T-helper 17 cell (primary cell): ENCODE measurements at regions not wholly inside any gene's neighbourhood (a gene's known extent, or its start where the extent isn't known, plus 50 kb on each side); places are given as distances from the start of the nearest gene placed in this dataset.

ENCODE experiments used
- ATAC-seq: fragments of 150-1000 bp; cut with Tn5 transposase; 2 replicates; pipeline ENCODE4 v1.10.0; 2021; ENCODE audit warnings: mild to moderate bottlenecking, moderate library complexity
- DNase-seq, 3 donors: peaks; one replicate each; pipeline versions ENCODE4 v3.0.0 to v3.0.0-alpha.2; 2020 to 2021
- H3K9me3 ChIP-seq: one replicate; pipeline ENCODE4 v1.7.0; 2013; ENCODE audit warnings: low read length, mild to moderate bottlenecking; ENCODE audit not compliant: control insufficient read depth, poor library complexity, severe bottlenecking
- H3K27ac Mint-ChIP-seq: one replicate; pipeline ENCODE4 v1.8.0; 2022; ENCODE audit warnings: mild to moderate bottlenecking, moderate library complexity, mixed read lengths
- H3K27me3 Mint-ChIP-seq: one replicate; pipeline ENCODE4 v1.8.0; 2022; ENCODE audit warnings: mixed read lengths
- H3K36me3 Mint-ChIP-seq: one replicate; pipeline ENCODE4 v1.8.0; 2022; ENCODE audit warnings: low read depth, mixed read lengths
- H3K4me1 Mint-ChIP-seq: one replicate; pipeline ENCODE4 v1.8.0; 2022; ENCODE audit warnings: mild to moderate bottlenecking, mixed read lengths
- H3K4me3 Mint-ChIP-seq: one replicate; pipeline ENCODE4 v1.8.0; 2022; ENCODE audit warnings: mild to moderate bottlenecking, moderate library complexity, mixed read lengths

DNA sequence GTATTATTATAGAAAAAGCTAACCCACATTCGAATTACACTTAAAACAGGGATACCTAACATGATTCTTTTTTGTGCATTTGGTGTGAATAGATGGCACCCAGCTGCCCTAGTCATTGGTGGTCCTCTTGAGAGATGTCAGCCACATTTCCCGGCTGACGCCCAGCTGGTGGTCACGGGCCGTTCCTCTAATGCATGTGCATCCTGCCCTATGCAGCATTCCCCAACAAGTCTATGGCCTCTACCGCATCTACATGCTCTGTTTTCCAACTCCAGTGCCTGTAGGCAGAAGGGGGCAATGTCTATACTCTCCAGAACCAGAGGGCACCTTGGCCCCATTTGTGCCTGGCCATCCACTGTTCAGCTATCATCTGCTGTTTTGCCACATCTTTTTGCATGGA lies 78.6 kb upstream of the PRICKLE2 start:
- H3K27me3 Mint-ChIP-seq = peaks cover 7% of the 10 kb centered on the region
- ATAC-seq = no peak
- H3K36me3 Mint-ChIP-seq = no peaks in the 10 kb centered on the region
- no peak overlapping the region for H3K27ac Mint-ChIP-seq
- H3K4me1 Mint-ChIP-seq = no peaks in the 10 kb centered on the region
- no peak for DNase-seq
- no peak overlapping the region for H3K4me3 Mint-ChIP-seq
- H3K9me3 ChIP-seq = no peaks in the 10 kb centered on the region

DNA sequence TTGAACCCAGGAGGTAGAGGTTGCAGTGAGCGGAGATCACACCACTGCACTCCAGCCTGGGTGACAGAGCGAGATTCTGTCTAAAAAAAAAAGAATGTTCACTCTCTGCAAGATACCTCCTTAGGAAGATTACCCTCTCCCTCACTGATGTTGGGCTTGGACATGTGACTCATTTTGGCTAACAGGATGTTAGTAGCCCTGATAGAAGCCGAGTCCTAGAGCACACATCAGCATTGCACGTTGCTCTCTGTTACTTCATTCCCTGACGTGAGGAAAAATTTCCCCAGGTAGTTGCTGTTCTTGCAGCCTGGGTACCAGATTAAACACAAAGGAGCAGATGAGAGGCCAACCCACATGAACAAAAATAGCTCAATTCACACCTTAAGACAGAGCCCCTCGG lies 78.1 kb upstream of the PRICKLE2 start:
- H3K4me1 Mint-ChIP-seq = no peaks in the 10 kb centered on the region
- H3K27me3 Mint-ChIP-seq = peaks cover 7% of the 10 kb centered on the region
- no peak overlapping the region for H3K4me3 Mint-ChIP-seq
- DNase-seq (no peak), ATAC-seq (no peak)
- no peaks in the 10 kb centered on the region for H3K9me3 ChIP-seq
- H3K36me3 Mint-ChIP-seq = no peaks in the 10 kb centered on the region
- no peak overlapping the region for H3K27ac Mint-ChIP-seq

DNA sequence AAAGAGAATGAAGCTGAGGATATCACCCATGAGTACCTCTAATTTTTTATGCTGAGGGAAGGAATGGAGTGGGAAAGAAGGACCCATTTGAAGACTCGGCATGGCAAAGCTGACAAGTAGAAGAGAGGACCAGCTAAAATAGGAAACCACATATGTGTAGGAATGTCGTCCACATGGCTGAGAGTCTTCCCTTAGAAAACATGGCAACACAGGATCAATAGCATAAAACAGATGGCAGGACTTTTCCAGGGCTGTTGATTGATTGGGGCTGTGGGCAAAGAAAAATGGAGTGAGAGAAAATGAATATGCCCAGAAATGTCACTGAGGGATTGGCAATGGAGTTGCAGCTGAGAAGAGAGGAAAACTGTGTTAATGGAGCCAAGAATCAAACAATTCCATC lies 76.2 kb upstream of the PRICKLE2 start:
- H3K27me3 Mint-ChIP-seq = peaks cover 2% of the 10 kb centered on the region
- H3K9me3 ChIP-seq = no peaks in the 10 kb centered on the region
- no peak overlapping the region for H3K4me3 Mint-ChIP-seq
- no peaks in the 10 kb centered on the region for H3K36me3 Mint-ChIP-seq
- DNase-seq (no peak), ATAC-seq (no peak)
- H3K27ac Mint-ChIP-seq = no peak overlapping the region
- no peaks in the 10 kb centered on the region for H3K4me1 Mint-ChIP-seq

GRCh38 chr3:64300790-64301423 lies 75.6 kb upstream of the PRICKLE2 start:
- DNase-seq (no peak), ATAC-seq (no peak)
- no peak overlapping the region for H3K27ac Mint-ChIP-seq
- no peak overlapping the region for H3K4me3 Mint-ChIP-seq
- no peaks in the 10 kb centered on the region for H3K9me3 ChIP-seq
- no peaks in the 10 kb centered on the region for H3K27me3 Mint-ChIP-seq
- no peaks in the 10 kb centered on the region for H3K36me3 Mint-ChIP-seq
- H3K4me1 Mint-ChIP-seq = no peaks in the 10 kb centered on the region

DNA sequence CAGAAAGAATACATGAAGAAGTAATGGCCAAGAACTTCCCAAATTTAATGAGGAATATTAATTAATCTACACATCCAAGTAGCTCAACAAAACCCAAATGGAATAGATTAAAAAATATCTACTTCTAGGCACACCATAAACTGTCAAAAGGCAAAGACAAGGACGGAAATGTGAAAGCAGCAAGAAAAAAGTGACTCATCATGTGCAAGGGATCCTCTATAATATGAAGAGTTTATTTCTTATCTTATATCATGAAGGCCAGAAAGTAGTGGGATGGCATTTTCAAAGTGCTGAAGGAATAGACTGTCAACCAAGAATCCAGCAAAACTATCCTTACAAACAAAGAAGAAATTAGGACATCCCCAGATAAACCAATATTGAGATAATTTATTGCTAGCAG lies 73.9 kb upstream of the PRICKLE2 start:
- no peaks in the 10 kb centered on the region for H3K4me1 Mint-ChIP-seq
- no peaks in the 10 kb centered on the region for H3K9me3 ChIP-seq
- DNase-seq (no peak), ATAC-seq (no peak)
- no peaks in the 10 kb centered on the region for H3K27me3 Mint-ChIP-seq
- no peak overlapping the region for H3K27ac Mint-ChIP-seq
- H3K36me3 Mint-ChIP-seq = no peaks in the 10 kb centered on the region
- no peak overlapping the region for H3K4me3 Mint-ChIP-seq

GRCh38 chr3:64297563-64297962 lies 72.3 kb upstream of the PRICKLE2 start:
- H3K27me3 Mint-ChIP-seq = peaks cover 10% of the 10 kb centered on the region
- H3K27ac Mint-ChIP-seq = no peak overlapping the region
- no peak overlapping the region for H3K4me3 Mint-ChIP-seq
- DNase-seq (no peak), ATAC-seq (no peak)
- H3K36me3 Mint-ChIP-seq = no peaks in the 10 kb centered on the region
- no peaks in the 10 kb centered on the region for H3K9me3 ChIP-seq
- H3K4me1 Mint-ChIP-seq = no peaks in the 10 kb centered on the region

- Mint-ChIP-seq H3K27me3 (peaks cover 10% of the 10 kb centered on the region), H3K4me3 (no peak overlapping the region), H3K4me1 (no peaks in the 10 kb centered on the region), H3K36me3 (no peaks in the 10 kb centered on the region), H3K27ac (no peak overlapping the region)
- no peaks in the 10 kb centered on the region for H3K9me3 ChIP-seq
- DNase-seq (no peak), ATAC-seq (no peak)
These were observed 70.3 kb upstream of the PRICKLE2 start for GRCh38 chr3:64295594-64295993.

DNA sequence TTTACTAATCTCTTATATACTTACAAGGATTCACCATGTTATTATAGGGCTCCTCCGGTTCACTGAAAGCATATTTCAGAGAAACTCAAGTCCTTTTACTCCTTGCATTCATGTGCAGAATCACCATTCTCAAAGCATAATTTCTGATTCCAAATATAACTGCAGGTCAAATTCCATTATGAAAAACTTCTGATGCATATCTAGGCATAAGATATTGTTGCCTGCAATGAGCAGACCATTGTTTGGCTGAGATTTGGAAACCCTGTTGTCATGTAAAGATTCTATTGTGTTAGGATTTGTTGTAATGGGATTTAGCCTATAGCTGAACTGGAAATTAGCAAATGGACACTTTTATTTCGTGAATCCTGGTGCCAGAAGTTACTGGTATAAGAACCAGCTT lies 69.5 kb upstream of the PRICKLE2 start:
- Mint-ChIP-seq H3K36me3 (no peaks in the 10 kb centered on the region), H3K27ac (no peak overlapping the region), H3K4me1 (no peaks in the 10 kb centered on the region), H3K27me3 (peaks cover 10% of the 10 kb centered on the region), H3K4me3 (no peak overlapping the region)
- DNase-seq (no peak), ATAC-seq (no peak)
- H3K9me3 ChIP-seq = no peaks in the 10 kb centered on the region

DNA sequence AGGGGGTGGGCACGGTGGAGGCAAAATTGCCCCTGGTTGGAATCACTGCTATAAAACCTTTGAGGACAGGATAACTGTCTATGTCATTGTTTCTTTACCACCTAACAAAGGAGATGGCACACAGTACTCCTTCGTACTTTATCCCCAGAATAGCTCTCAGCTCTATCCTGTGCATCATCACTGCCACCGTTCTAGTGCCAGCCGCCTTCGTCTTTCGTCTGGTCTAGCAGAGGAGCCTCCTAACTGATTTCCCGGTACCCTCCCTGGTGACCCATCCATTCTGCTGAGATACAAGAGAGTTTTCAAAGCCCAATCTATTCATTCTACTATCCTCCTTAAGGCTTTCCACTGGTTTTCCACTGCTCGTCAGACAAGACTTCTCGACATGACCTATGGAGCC lies 67.9 kb upstream of the PRICKLE2 start:
- no peak for ATAC-seq

DNA sequence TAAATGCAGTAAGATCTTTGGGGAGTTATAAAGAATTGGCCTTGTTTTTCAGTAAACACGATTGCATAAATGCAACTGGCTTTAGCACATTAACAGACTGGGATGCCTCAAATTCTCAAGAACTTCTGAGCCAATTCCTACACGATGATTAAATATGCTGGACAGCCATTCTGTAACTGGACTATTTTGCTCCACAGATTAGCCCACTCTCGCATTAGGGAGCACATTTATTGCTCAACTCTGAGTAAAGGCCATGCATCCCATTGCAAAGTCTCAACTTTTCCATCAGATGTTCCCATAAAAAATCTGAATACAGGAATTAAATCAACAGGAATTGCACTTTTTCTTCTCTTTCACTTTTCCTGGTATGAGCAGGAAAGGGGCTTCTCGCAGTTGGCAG lies 66.7 kb upstream of the PRICKLE2 start:
- Mint-ChIP-seq H3K36me3 (no peaks in the 10 kb centered on the region), H3K4me1 (no peaks in the 10 kb centered on the region), H3K27me3 (peaks cover 10% of the 10 kb centered on the region), H3K27ac (no peak overlapping the region), H3K4me3 (no peak overlapping the region)
- ATAC-seq = no peak
- no peak for DNase-seq
- H3K9me3 ChIP-seq = no peaks in the 10 kb centered on the region

More for the DNA sequence above, 67.9 kb upstream of the PRICKLE2 start:
- H3K9me3 ChIP-seq = no peaks in the 10 kb centered on the region
- H3K4me3 Mint-ChIP-seq = no peak overlapping the region
- no peaks in the 10 kb centered on the region for H3K36me3 Mint-ChIP-seq
- H3K4me1 Mint-ChIP-seq = no peaks in the 10 kb centered on the region
- H3K27ac Mint-ChIP-seq = no peak overlapping the region
- no peak for DNase-seq
- peaks cover 10% of the 10 kb centered on the region for H3K27me3 Mint-ChIP-seq

- Mint-ChIP-seq H3K4me1 (no peaks in the 10 kb centered on the region), H3K27ac (no peak overlapping the region), H3K4me3 (no peak overlapping the region), H3K27me3 (peaks cover 10% of the 10 kb centered on the region), H3K36me3 (no peaks in the 10 kb centered on the region)
- ATAC-seq (no peak), DNase-seq (no peak)
- H3K9me3 ChIP-seq = no peaks in the 10 kb centered on the region
These were observed 66.1 kb upstream of the PRICKLE2 start for GRCh38 chr3:64291345-64291744.

DNA sequence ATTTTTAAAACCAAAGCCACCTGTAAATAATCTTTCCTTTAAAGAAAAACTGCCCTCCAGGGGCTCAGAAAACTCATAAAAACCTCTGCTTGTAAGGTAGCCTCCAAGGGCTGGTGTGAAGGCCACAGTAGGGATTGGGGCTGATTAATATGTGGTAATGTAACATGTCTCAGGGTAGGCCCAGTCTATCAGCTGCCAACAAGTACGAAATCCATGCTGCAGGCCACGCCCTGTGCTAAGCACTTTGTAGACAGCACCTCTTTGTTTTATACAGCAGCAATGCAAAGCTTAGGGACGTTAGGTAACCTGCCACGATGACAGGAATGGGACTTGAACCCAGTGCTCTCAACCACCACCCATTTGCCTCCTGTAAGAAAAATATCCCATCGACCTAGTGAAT lies 65.6 kb upstream of the PRICKLE2 start:
- Mint-ChIP-seq H3K27ac (no peak overlapping the region), H3K27me3 (peaks cover 10% of the 10 kb centered on the region), H3K36me3 (no peaks in the 10 kb centered on the region), H3K4me3 (no peak overlapping the region), H3K4me1 (no peaks in the 10 kb centered on the region)
- ATAC-seq = no peak
- DNase-seq = no peak
- no peaks in the 10 kb centered on the region for H3K9me3 ChIP-seq

DNA sequence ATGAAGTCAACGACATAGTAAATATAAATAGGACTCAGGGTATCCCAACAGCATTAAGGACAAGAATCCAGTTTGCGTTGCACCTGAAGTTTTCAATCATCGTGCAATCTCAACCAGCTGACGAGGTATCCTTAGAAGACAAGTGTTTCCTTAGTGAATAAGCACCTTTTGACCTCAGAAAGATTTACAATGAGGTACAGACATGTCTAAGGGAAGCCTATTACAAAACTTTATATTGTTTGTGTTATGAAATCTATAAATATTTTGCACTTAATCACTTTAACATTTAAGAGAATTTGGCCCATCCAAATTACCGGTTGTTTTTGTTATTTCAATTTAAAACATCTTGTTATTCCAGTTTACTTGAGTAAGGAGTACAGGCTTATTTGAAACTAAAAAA lies 64.9 kb upstream of the PRICKLE2 start:
- Mint-ChIP-seq H3K27ac (no peak overlapping the region), H3K4me3 (no peak overlapping the region), H3K4me1 (no peaks in the 10 kb centered on the region), H3K27me3 (peaks cover 10% of the 10 kb centered on the region), H3K36me3 (no peaks in the 10 kb centered on the region)
- ATAC-seq (no peak), DNase-seq (no peak)
- H3K9me3 ChIP-seq = no peaks in the 10 kb centered on the region

GRCh38 chr3:64289622-64290021 lies 64.4 kb upstream of the PRICKLE2 start:
- H3K9me3 ChIP-seq = no peaks in the 10 kb centered on the region
- no peak for DNase-seq
- Mint-ChIP-seq H3K4me3 (no peak overlapping the region), H3K27me3 (peaks cover 10% of the 10 kb centered on the region), H3K27ac (no peak overlapping the region), H3K36me3 (no peaks in the 10 kb centered on the region), H3K4me1 (no peaks in the 10 kb centered on the region)
- no peak for ATAC-seq
